DOHH2 (cell line): ENCODE measurements at regions not wholly inside any gene's neighbourhood (a gene's known extent, or its start where the extent isn't known, plus 50 kb on each side); places are given as distances from the start of the nearest gene placed in this dataset.

Experiments
- CTCF ChIP-seq: fragments of 200-600 bp; sonication (generic); IDR thresholded peaks from one replicate; pipeline ENCODE4 v1.5.1; 2014; ENCODE audit warnings: antibody characterized with exemption, mild to moderate bottlenecking, low read depth, low read length; ENCODE audit not compliant: poor library complexity, severe bottlenecking
- EZH2phosphoT487 ChIP-seq: fragments of 200-600 bp; sonication (generic); IDR thresholded peaks from 2 replicates; pipeline ENCODE4 v1.6.1; 2017; ENCODE audit warnings: borderline replicate concordance, mild to moderate bottlenecking, antibody characterized with exemption, low read length, moderate library complexity, mixed read lengths

- no peak for TF ChIP-seq CTCF
- no peak for TF ChIP-seq EZH2phosphoT487
Observed at GRCh38 chr3:115293321-115293720, 146.2 kb upstream of the ZBTB20 start.
